PC-9 (cell line): ENCODE measurements at regions not wholly inside any gene's neighbourhood (a gene's known extent, or its start where the extent isn't known, plus 50 kb on each side); places are given as distances from the start of the nearest gene placed in this dataset.

Experiments used
- BruUV-seq: library from RNA; stranded (reverse); fragments of 400-500 nt; replicated peaks from 2 replicates; lab custom pipeline; 2021; lab: Mats Ljungman, UMichigan
- CTCF ChIA-PET: fragments of 300-600 bp; sonication (Branson Sonifier 250); formaldehyde crosslinking; loops from one replicate; lab custom pipeline; 2022; ENCODE audit warnings: antibody characterized with exemption; lab: Charles Lee
- POLR2A ChIA-PET: fragments of 300-600 bp; sonication (Branson Sonifier 250); formaldehyde crosslinking; loops from one replicate; lab custom pipeline; 2022; ENCODE audit warnings: antibody characterized with exemption; ENCODE audit not compliant: unreplicated experiment; lab: Charles Lee
- DNase-seq, 2 experiments: peaks; one replicate each; pipeline versions ENCODE4 v3.0.0 to v3.0.0-alpha.2; 2015 to 2022; ENCODE audit warnings: mixed read lengths in 1 of 2
- H2AFZ ChIP-seq: fragments of 200-600 bp; sonication (generic); 2 replicates; pipeline ENCODE4 v1.8.1; 2017; ENCODE audit warnings: antibody characterized with exemption
- H3F3A ChIP-seq: fragments of 200-600 bp; sonication (generic); 2 replicates; pipeline ENCODE4 v1.8.1; 2017; ENCODE audit warnings: antibody characterized with exemption, mild to moderate bottlenecking, low read depth; ENCODE audit not compliant: insufficient read depth
- H3K27ac ChIP-seq: fragments of 200-600 bp; sonication (generic); 2 replicates; pipeline ENCODE4 v1.6.1; 2016; ENCODE audit warnings: mixed run types
- H3K27me3 ChIP-seq: fragments of 200-600 bp; sonication (generic); 2 replicates; pipeline ENCODE4 v1.6.1; 2016; ENCODE audit warnings: low read depth, mixed run types; ENCODE audit not compliant: insufficient read depth
- H3K36me3 ChIP-seq: fragments of 200-600 bp; sonication (generic); 2 replicates; pipeline ENCODE4 v1.6.1; 2016; ENCODE audit warnings: low read depth, mixed run types
- H3K4me1 ChIP-seq: fragments of 200-600 bp; sonication (generic); replicated peaks from 2 replicates; pipeline ENCODE4 v1.6.1; 2016; ENCODE audit warnings: mixed run types; ENCODE audit not compliant: insufficient read depth
- H3K4me2 ChIP-seq: fragments of 200-600 bp; sonication (generic); 2 replicates; pipeline ENCODE4 v1.6.1; 2017; ENCODE audit warnings: mixed run types
- H3K4me3 ChIP-seq: fragments of 200-600 bp; sonication (generic); 2 replicates; pipeline ENCODE4 v1.6.1; 2016; ENCODE audit warnings: mixed run types
- H3K79me2 ChIP-seq: fragments of 200-600 bp; sonication (generic); 2 replicates; pipeline ENCODE4 v1.6.1; 2017; ENCODE audit warnings: low read depth, mixed run types
- H3K9me2 ChIP-seq: fragments of 200-600 bp; sonication (generic); 2 replicates; pipeline ENCODE4 v1.8.1; 2017; ENCODE audit warnings: mild to moderate bottlenecking; ENCODE audit not compliant: insufficient read depth
- H3K9me3 ChIP-seq: fragments of 200-600 bp; sonication (generic); 2 replicates; pipeline ENCODE4 v1.8.1; 2016; ENCODE audit warnings: low read depth; ENCODE audit not compliant: insufficient read depth
- H4K20me1 ChIP-seq: fragments of 200-600 bp; sonication (generic); 2 replicates; pipeline ENCODE4 v1.8.1; 2017; ENCODE audit not compliant: insufficient read depth
- CTCF ChIP-seq: fragments of 200-600 bp; sonication (generic); conservative IDR thresholded peaks from 2 replicates; pipeline ENCODE4 v1.6.1; 2017; ENCODE audit warnings: mixed run types, antibody characterized with exemption, mild to moderate bottlenecking, moderate library complexity
- EZH2 ChIP-seq: fragments of 200-600 bp; sonication (generic); IDR thresholded peaks from 2 replicates; pipeline ENCODE4 v1.8.0; 2017; ENCODE audit warnings: antibody characterized with exemption, low read depth
- intact Hi-C: fragments of 100-400 bp; cut with micrococcal nuclease; formaldehyde crosslinking; loops from one replicate; pipeline ENCODE4 v1.10.0; 2022; ENCODE audit not compliant: unreplicated experiment

- Histone ChIP-seq H2AFZ (no peak overlapping the region), H3K9me2 (no peaks in the 10 kb centered on the region), H3F3A (no peaks in the 10 kb centered on the region), H3K79me2 (no peaks in the 10 kb centered on the region), H3K4me1 (no peaks in the 10 kb centered on the region), H3K27ac (no peak overlapping the region), H3K4me3 (no peak overlapping the region), H3K27me3 (no peaks in the 10 kb centered on the region), H4K20me1 (no peaks in the 10 kb centered on the region), H3K36me3 (no peaks in the 10 kb centered on the region), H3K9me3 (no peaks in the 10 kb centered on the region), H3K4me2 (no peak overlapping the region)
- no peak for DNase-seq
- POLR2A ChIA-PET = no interaction called here
- TF ChIP-seq CTCF (no peak), EZH2 (no peak)
- CTCF ChIA-PET = no interaction called here
- BruUV-seq = no TSS peak
- intact Hi-C loops = no loop called here
Observed at GRCh38 chr3:81853431-81853830, 92.0 kb upstream of the GBE1 start.

GRCh38 chr3:81851176-81851575 lies 89.7 kb upstream of the GBE1 start:
- Histone ChIP-seq H3K27me3 (no peaks in the 10 kb centered on the region), H3K4me1 (no peaks in the 10 kb centered on the region), H2AFZ (no peak overlapping the region), H3K36me3 (no peaks in the 10 kb centered on the region), H3K9me2 (no peaks in the 10 kb centered on the region), H3K4me2 (no peak overlapping the region), H3F3A (no peaks in the 10 kb centered on the region), H4K20me1 (no peaks in the 10 kb centered on the region), H3K9me3 (no peaks in the 10 kb centered on the region), H3K79me2 (no peaks in the 10 kb centered on the region), H3K4me3 (no peak overlapping the region), H3K27ac (no peak overlapping the region)
- ChIA-PET CTCF (no interaction called here), POLR2A (no interaction called here)
- BruUV-seq = no TSS peak
- intact Hi-C loops = no loop called here
- DNase-seq = no peak
- no peak for TF ChIP-seq EZH2
- TF ChIP-seq CTCF = no peak

GRCh38 chr3:81846988-81847387 lies 85.5 kb upstream of the GBE1 start:
- intact Hi-C loops = no loop called here
- Histone ChIP-seq H3F3A (no peaks in the 10 kb centered on the region), H3K36me3 (no peaks in the 10 kb centered on the region), H3K4me3 (no peak overlapping the region), H2AFZ (no peak overlapping the region), H3K4me1 (no peaks in the 10 kb centered on the region), H3K27me3 (no peaks in the 10 kb centered on the region), H3K27ac (no peak overlapping the region), H3K4me2 (no peak overlapping the region), H4K20me1 (no peaks in the 10 kb centered on the region), H3K9me2 (no peaks in the 10 kb centered on the region), H3K79me2 (no peaks in the 10 kb centered on the region), H3K9me3 (no peaks in the 10 kb centered on the region)
- TF ChIP-seq CTCF (no peak), EZH2 (no peak)
- BruUV-seq = no TSS peak
- no peak for DNase-seq
- ChIA-PET POLR2A (no interaction called here), CTCF (no interaction called here)
